Stimulated activated CD4-positive, alpha-beta T cell treated with anti-CD3 and anti-CD28 coated beads, TNF-alpha, amount 100 ng/mL, for 24 hours (primary cell): ENCODE measurements at regions not wholly inside any gene's neighbourhood (a gene's known extent, or its start where the extent isn't known, plus 50 kb on each side); places are given as distances from the start of the nearest gene placed in this dataset.
"Not testable (repeated sequence)": the region's sequence is repeated elsewhere in the genome, so short reads cannot be mapped to it uniquely, and the experiment has no call there.

Experiments used
- DNase-seq, 3 experiments: peaks; one replicate each; pipeline ENCODE4 v3.0.0-alpha.2; 2020; ENCODE audit warnings: low read depth in 3 of 3

- DNase-seq: no peak
These were observed 99.4 kb downstream of the SHANK2 start for GRCh38 chr11:71153005-71153390.

GRCh38 chr11:71152312-71153004 is 99.9 kb downstream of the SHANK2 start:
- not testable (repeated sequence) for DNase-seq

GRCh38 chr11:71151561-71151960 is 100.8 kb downstream of the SHANK2 start:
- no peak for DNase-seq

DNA sequence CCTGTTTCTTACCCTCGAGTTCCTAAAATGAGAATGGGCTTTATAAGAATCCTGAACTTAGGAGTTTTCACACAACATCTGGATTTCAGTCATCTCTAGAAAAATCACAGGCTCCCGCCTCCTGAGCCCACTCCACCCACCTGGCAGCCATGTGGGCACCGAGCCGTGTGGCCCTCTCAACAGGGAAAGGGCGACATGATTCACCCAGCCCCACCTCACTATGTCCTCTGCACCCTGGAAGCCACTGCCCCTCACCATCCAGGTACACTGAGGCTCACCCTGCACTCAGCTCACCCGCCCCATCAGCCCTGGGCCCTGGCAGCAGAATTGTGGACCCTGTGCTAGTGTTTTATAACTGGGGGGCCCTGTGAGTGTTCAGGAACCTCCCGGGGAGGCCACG is 101.5 kb downstream of the SHANK2 start:
- no peak for DNase-seq

DNA sequence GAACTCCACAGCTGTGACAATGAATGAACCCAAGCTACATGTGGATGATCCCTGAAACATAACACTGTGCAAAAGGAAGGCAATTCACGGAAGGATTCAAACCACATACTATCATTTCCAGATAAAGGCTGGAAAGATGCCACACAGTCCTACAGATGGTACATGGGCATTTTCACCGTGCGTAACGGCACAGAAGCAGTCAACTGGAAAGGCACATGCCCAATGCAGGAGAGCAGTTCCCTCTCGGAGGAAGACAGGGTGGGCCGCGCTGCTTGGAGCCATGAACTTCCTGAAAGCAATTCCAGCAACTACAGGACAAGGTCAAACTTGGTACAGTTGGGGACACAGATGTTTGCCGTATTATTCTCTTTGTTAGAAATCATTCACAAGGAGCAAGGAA is 103.7 kb downstream of the SHANK2 start:
- no peak for DNase-seq

GRCh38 chr11:71147331-71147730 is 105.0 kb downstream of the SHANK2 start:
- no peak for DNase-seq

- DNase-seq: no peak
These were observed 105.5 kb downstream of the SHANK2 start for GRCh38 chr11:71146846-71147245.

- no peak for DNase-seq
These were observed 106.2 kb downstream of the SHANK2 start for GRCh38 chr11:71145988-71146824.

- DNase-seq: no peak
These were observed 107.0 kb downstream of the SHANK2 start for GRCh38 chr11:71145368-71145767.

GRCh38 chr11:71144736-71145135 is 107.6 kb downstream of the SHANK2 start:
- DNase-seq: no peak

DNA sequence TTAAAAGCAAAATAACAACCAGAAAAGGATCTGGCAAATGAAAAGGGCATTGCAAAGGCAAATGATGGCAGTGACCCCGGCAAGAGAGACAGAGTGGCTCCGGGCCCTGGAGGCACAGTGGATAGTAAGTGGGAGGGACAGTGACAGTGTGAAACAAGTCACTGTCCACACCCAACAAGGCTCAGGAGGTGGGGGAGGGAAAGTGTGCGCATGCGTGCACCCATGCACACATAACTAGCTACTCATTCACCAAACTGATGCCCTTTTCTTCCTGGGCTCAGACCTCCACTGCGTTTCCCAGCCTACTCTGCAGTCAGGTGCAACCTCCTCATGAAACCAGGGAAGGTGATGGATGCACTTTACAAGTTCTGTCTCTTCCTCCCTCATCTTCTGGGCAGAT is 108.4 kb downstream of the SHANK2 start:
- no peak for DNase-seq

DNA sequence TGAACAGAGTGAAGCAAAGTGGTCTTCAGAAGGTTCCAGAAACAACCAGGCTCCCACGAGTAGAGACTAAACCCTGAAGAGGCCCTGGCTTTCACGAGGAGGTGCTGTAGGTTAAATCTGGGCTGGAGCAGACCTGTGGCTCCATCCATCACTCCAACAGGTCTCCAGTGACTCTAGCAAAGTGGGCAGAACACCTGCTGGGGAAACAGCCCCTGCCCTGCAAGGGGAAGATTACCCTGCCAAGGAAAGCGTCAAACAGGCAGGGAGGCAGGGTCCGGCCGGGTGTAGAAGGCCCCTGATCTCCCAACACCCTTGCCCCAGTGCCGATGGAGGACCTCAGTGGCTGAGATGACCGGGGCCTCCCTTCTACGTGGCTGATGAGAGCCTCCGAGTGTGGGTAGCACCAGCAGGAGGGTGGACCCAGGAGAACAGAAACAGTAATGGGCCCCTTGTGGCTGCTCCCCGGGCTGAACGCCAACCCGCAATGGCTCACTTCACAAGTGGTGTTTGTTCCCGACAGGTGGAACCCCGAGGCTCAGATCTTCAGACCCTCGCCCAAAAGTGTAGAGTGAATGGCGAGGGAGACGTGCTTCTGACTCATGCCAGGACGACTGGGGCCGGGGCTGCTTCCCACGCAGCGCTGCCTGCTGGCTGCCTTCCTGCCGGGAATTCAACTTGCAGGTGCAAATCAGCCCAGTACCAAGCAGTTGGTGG is 112.0 kb downstream of the SHANK2 start:
- DNase-seq: no peak

DNA sequence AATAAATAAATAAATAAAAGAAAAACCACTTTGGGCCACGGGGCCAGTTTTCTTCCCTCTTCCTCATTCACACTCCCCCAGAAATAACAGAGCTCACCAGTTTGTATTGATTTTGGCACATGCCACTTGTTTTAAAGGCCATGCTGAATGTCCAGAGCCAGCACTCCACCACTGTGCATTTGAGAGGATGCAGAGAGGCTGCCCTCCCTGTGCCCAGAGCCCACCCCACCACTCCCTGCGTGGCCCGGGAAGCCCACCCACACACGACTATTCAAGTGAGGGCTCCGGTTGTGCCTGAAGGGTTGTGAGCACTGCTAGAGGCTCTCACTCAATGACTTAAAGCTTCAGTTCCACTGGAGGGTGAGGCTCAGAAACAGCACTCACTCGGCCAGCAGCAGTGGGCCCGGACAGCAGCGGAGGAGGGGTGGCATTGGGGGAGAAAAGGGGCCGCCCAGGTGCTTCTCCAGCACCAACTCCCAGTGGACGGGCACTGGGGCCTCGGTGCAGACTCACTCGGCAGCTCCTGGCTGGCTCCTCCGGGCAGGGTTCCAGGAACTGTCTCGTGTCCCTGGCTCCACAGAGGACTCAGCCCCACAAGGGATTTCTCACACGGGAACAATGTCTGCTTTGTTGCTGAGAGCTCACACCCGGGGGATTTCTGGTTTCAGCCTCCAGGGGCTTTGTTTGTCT is 112.7 kb downstream of the SHANK2 start:
- no peak for DNase-seq

DNA sequence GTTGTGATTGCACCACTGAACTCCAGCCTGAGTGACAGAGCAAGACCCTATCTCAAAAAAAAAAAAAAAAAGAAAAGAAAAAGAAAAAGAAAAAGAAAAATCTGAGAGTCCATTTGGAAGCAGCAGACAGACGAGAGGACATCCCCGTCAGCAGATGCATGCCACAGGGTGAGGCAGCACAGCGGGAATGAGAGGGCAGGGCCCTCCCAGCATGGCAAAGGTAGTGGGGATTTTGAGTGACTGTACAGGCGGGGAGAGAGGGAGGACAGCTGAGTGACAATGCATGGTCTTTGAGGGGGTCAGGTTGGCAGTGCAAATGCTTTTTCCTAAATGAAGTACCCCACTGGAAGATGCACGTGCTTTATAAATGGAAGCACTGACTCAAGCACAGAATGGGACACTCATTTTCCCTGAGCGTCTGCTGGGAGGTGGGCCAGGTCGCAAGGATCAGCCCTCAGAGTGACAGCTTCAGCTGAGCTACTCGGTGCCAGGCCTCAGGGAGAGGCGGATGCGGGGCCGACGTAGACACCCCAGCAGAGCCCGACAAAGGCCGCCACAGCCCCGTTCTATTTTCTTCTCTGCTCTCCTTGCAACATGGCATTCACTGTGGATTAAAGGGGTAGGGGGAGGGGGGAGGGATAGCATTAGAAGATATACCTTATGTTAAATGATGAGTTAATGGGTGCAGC is 113.5 kb downstream of the SHANK2 start:
- no peak for DNase-seq

DNA sequence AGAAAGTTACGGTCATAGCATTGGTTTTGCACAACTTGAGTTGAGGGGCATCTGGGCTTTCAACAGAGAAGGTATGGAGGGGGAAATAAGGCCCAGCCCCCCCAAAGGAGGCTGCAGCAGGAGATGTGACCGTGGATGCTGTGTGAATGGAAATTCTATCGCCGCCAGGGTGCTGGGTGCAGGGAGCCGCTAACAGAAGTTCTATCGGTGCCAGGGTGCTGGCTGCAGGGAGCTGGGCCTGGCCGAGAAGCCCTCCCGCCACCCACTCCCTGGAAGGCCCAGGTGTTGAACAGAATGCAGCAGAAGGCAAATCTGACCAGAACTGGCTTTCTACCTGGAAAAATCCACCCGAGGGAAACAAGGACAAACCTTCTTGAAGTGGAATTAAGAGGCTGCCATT is 115.0 kb downstream of the SHANK2 start:
- DNase-seq: no peak

DNA sequence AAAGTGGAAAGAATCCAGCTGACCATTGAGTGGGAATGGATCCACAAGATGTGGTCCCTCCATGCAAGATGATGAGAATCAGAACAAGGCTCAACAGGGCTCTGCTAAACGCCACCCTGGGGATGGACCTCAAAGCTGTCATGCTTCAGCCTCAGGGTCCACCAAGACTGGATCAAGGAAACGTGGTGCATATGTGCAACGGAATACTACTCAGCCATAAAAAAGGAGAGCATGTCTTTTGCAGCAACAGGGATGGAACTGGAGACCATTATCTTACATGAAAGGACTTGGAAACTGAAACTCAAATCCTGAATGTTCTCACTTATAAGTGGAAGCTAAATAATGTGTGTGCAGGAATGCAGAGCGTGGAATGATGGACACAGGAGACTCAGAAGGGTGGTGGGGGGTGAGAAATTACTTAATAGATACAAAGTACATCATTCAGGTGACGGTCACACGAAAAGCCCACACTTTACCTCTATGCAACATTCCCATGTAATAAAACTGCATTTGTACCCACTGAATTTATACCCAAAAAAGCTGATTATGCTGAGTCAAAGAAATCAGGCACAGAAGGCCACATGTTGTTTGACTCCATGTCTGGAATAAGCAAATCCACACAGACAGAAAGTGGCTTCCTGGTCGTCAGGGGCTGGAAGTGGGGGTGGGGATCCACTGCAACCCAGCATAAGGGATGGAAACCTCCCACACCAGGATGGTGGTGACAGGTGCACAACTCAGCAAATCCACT is 116.1 kb downstream of the SHANK2 start:
- no peak for DNase-seq

- no peak for DNase-seq
These were observed 117.3 kb downstream of the SHANK2 start for GRCh38 chr11:71135112-71135511.

GRCh38 chr11:71133946-71134345 is 118.4 kb downstream of the SHANK2 start:
- DNase-seq: no peak

DNA sequence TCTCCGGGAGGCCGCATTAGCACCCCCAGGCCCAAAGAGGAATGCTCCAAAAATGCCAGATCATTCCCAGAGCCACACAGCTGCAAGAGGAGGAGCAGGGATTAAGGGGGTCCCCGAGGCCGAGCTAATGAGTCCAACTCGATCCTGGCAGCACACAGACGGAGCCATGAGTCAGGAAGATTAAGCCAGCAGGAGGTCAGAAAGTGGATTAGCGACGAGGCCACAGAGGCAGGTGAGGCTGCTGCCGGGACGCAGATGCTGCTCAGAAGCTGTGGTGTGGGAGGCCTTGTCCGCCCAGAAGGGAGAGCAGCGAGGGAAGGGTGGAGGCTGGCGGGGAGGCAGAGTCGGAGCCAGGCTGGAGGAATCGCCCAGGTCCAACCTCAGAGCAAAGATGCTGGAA is 120.5 kb downstream of the SHANK2 start:
- DNase-seq: no peak

GRCh38 chr11:71130106-71130505 is 122.3 kb downstream of the SHANK2 start:
- no peak for DNase-seq

GRCh38 chr11:71129624-71130023 is 122.8 kb downstream of the SHANK2 start:
- DNase-seq: no peak
